ENCODE measurements at regions not wholly inside any gene's neighbourhood (a gene's known extent, or its start where the extent isn't known, plus 50 kb on each side); places are given as distances from the start of the nearest gene placed in this dataset.

GRCh38 chr13:112150352-112150751 is 83.4 kb downstream of the SOX1 start:
- DNase-seq (ENCODE audit: low read depth, low spot score) (no peak), FAIRE-seq (no peak)
- ChIA-PET CTCF (no interaction called here), POLR2A (no interaction called here)
- no peaks in the 10 kb centered on the region for H3K27me3 ChIP-seq (ENCODE audit: control insufficient read depth in 2 of 2, insufficient read depth in 2 of 2, low read length in 2 of 2)
- H3K9ac ChIP-seq (replicated peaks; ENCODE audit: extremely low read depth, insufficient read depth, low read length) = no peak overlapping the region
- H3K9me3 ChIP-seq (replicated peaks; ENCODE audit: control insufficient read depth, insufficient read depth, low read length) = no peaks in the 10 kb centered on the region
- intact Hi-C loops (cut with micrococcal nuclease) (no loop called here), dilution Hi-C loops (cut with MboI; ENCODE audit: extremely low pct_ligation_motif_present, low sequenced_read_pairs) (no loop called here)
- no peaks in the 10 kb centered on the region for H4K20me1 ChIP-seq (replicated peaks; ENCODE audit: control insufficient read depth, extremely low read depth, insufficient read depth, low read length)
- no peak overlapping the region for H3K27ac ChIP-seq (ENCODE audit: insufficient read depth, low read depth, low read length)
- no peak overlapping the region for H3K4me3 ChIP-seq (replicated peaks in 1 of 3; ENCODE audit: insufficient read depth in 1 of 3, low read depth in 1 of 3, low read length in 3 of 3)
- no TSS peak for BruUV-seq (replicated peaks)
- H3K4me2 ChIP-seq (ENCODE audit: insufficient read depth, low read length) = no peak overlapping the region
- H3K79me2 ChIP-seq (ENCODE audit: control insufficient read depth, insufficient read depth, low read length) = no peaks in the 10 kb centered on the region
- no peaks in the 10 kb centered on the region for H3K4me1 ChIP-seq (ENCODE audit: control insufficient read depth, extremely low read depth, insufficient read depth, low read length)
- no peak overlapping the region for H2AFZ ChIP-seq (ENCODE audit: low read depth, low read length)
- no peaks in the 10 kb centered on the region for H3K9me1 ChIP-seq (replicated peaks; ENCODE audit: control insufficient read depth, extremely low read depth, insufficient read depth, low read length)
- TF ChIP-seq EZH2 (IDR thresholded peaks at IDR 0.05; ENCODE audit: borderline replicate concordance, low read depth, low read length, severe bottlenecking) = no peak
- no peak for TF ChIP-seq FOS (IDR thresholded peaks at IDR 0.05; ENCODE audit: borderline replicate concordance, insufficient read depth, low read length)
- TF ChIP-seq POLR2A (IDR thresholded peaks at IDR 0.05; ENCODE audit: low read depth, low read length) = no peak
- no peak for TF ChIP-seq GATA2 (IDR thresholded peaks at IDR 0.05; ENCODE audit: insufficient read depth, insufficient read length, low read depth, low read length)
- no peak for TF ChIP-seq MYC (IDR thresholded peaks at IDR 0.05; ENCODE audit: low read depth, low read length)
- TF ChIP-seq JUN (IDR thresholded peaks at IDR 0.05; ENCODE audit: borderline replicate concordance, insufficient read depth, insufficient read length, low read depth) = no peak
- TF ChIP-seq MAX (IDR thresholded peaks at IDR 0.05; ENCODE audit: insufficient read depth, insufficient read length) = no peak
- no peak for TF ChIP-seq CTCF (IDR thresholded peaks at IDR 0.05; ENCODE audit: extremely low read depth in 1 of 2, insufficient read depth in 1 of 2, low read depth in 1 of 2, low read length in 2 of 2)
- no peak for TF ChIP-seq POLR2AphosphoS5 (IDR thresholded peaks at IDR 0.05; ENCODE audit: insufficient read depth, low read depth, low read length)
- H3K36me3 ChIP-seq (ENCODE audit: control insufficient read depth in 2 of 2, extremely low read depth in 1 of 2, insufficient read depth in 2 of 2, low read length in 2 of 2) = no peaks in the 10 kb centered on the region
